Hypothalamus (tissue), 51 donors: ENCODE measurements at regions not wholly inside any gene's neighbourhood (a gene's known extent, or its start where the extent isn't known, plus 50 kb on each side); places are given as distances from the start of the nearest gene placed in this dataset.
"Not testable (repeated sequence)": the region's sequence is repeated elsewhere in the genome, so short reads cannot be mapped to it uniquely, and the experiment has no call there.

ENCODE experiments used
- DNase-seq, 51 donors: peaks; one replicate each; lab custom pipeline; 2025; lab: John Stamatoyannopoulos, UW

GRCh38 chr11:71638801-71639519 lies 56.3 kb upstream of the KRTAP5-11 start:
- DNase-seq, result peak in 25 of 51 donors; percentile 1 to 71 (median 16)

- DNase-seq, result peak in 1 of 51 donors; percentile 17
These were observed 56.8 kb upstream of the KRTAP5-11 start for GRCh38 chr11:71639520-71639849.

- DNase-seq, result not testable (repeated sequence)
These were observed 57.2 kb upstream of the KRTAP5-11 start for GRCh38 chr11:71639916-71640315.

- DNase-seq, result not testable (repeated sequence)
These were observed 64.4 kb upstream of the KRTAP5-11 start for GRCh38 chr11:71647078-71647477.

GRCh38 chr11:71652998-71653397 lies 70.3 kb upstream of the KRTAP5-11 start:
- not testable (repeated sequence) for DNase-seq

- not testable (repeated sequence) for DNase-seq
These were observed 71.7 kb upstream of the KRTAP5-11 start for GRCh38 chr11:71654423-71654822.

GRCh38 chr11:71655041-71655440 lies 72.4 kb upstream of the KRTAP5-11 start:
- not testable (repeated sequence) for DNase-seq

- DNase-seq, result not testable (repeated sequence)
These were observed 73.8 kb upstream of the KRTAP5-11 start for GRCh38 chr11:71656513-71656912.

- DNase-seq, result not testable (repeated sequence)
These were observed 82.3 kb upstream of the KRTAP5-11 start for GRCh38 chr11:71664941-71665340.

- not testable (repeated sequence) for DNase-seq
These were observed 115.4 kb upstream of the KRTAP5-11 start for GRCh38 chr11:71698110-71698509.

- DNase-seq, result not testable (repeated sequence)
These were observed 116.3 kb upstream of the KRTAP5-11 start for GRCh38 chr11:71698961-71699360.

- DNase-seq, result not testable (repeated sequence)
These were observed 119.0 kb upstream of the KRTAP5-11 start for GRCh38 chr11:71701435-71702291.

- DNase-seq, result not testable (repeated sequence)
These were observed 122.5 kb upstream of the KRTAP5-11 start for GRCh38 chr11:71705086-71705737.

GRCh38 chr11:71705738-71706432 lies 123.2 kb upstream of the KRTAP5-11 start:
- DNase-seq, result not testable (repeated sequence)

- not testable (repeated sequence) for DNase-seq
These were observed 124.4 kb upstream of the KRTAP5-11 start for GRCh38 chr11:71707083-71707482.

GRCh38 chr11:71709541-71709940 lies 123.5 kb upstream of the DEFB108B start:
- DNase-seq, result not testable (repeated sequence)

GRCh38 chr11:71710171-71710671 lies 122.8 kb upstream of the DEFB108B start:
- DNase-seq, result peak in 5 of 51 donors; percentile 1 to 10 (median 5)

GRCh38 chr11:71710701-71711385 lies 122.2 kb upstream of the DEFB108B start:
- not testable (repeated sequence) for DNase-seq

GRCh38 chr11:71712350-71712749 lies 120.7 kb upstream of the DEFB108B start:
- DNase-seq, result not testable (repeated sequence)

GRCh38 chr11:71712846-71713245 lies 120.2 kb upstream of the DEFB108B start:
- DNase-seq, result not testable (repeated sequence)
